Activated T-cell treated with anti-CD3 and anti-CD28 coated beads for 4 hours (primary cell): ENCODE measurements at regions not wholly inside any gene's neighbourhood (a gene's known extent, or its start where the extent isn't known, plus 50 kb on each side); places are given as distances from the start of the nearest gene placed in this dataset.

Experiments used
- DNase-seq: peaks from one replicate; pipeline ENCODE4 v3.0.0-alpha.2; 2020

- no peak for DNase-seq
Measured at GRCh38 chr2:18752667-18753422, 163.5 kb upstream of the NT5C1B start.

- DNase-seq = no peak
Measured at GRCh38 chr2:18752022-18752493, 162.7 kb upstream of the NT5C1B start.

- no peak for DNase-seq
Measured at GRCh38 chr2:18750672-18751554, 161.5 kb upstream of the NT5C1B start.

GRCh38 chr2:18749912-18750526, 160.7 kb upstream of the NT5C1B start:
- peak; percentile 5 for DNase-seq

GRCh38 chr2:18745431-18746272, 156.3 kb upstream of the NT5C1B start:
- DNase-seq = no peak

- DNase-seq = no peak
Measured at GRCh38 chr2:18741895-18742732, 152.7 kb upstream of the NT5C1B start.

- no peak for DNase-seq
Measured at GRCh38 chr2:18741191-18741590, 151.8 kb upstream of the NT5C1B start.

GRCh38 chr2:18740474-18740881, 151.1 kb upstream of the NT5C1B start:
- DNase-seq = no peak

- no peak for DNase-seq
Measured at GRCh38 chr2:18731666-18732065, 142.3 kb upstream of the NT5C1B start.

GRCh38 chr2:18724371-18725145, 135.2 kb upstream of the NT5C1B start:
- no peak for DNase-seq

GRCh38 chr2:18723219-18723618, 133.8 kb upstream of the NT5C1B start:
- DNase-seq = no peak

- DNase-seq = no peak
Measured at GRCh38 chr2:18722101-18722500, 132.7 kb upstream of the NT5C1B start.

GRCh38 chr2:18721038-18721922, 131.9 kb upstream of the NT5C1B start:
- DNase-seq = no peak

- no peak for DNase-seq
Measured at GRCh38 chr2:18719978-18720775, 130.8 kb upstream of the NT5C1B start.

GRCh38 chr2:18708203-18708715, 118.9 kb upstream of the NT5C1B start:
- DNase-seq = no peak

GRCh38 chr2:18706001-18706400, 116.6 kb upstream of the NT5C1B start:
- DNase-seq = no peak

- DNase-seq = no peak
Measured at GRCh38 chr2:18704276-18704675, 114.9 kb upstream of the NT5C1B start.

GRCh38 chr2:18703555-18703954, 114.2 kb upstream of the NT5C1B start:
- no peak for DNase-seq

- no peak for DNase-seq
Measured at GRCh38 chr2:18701981-18702380, 112.6 kb upstream of the NT5C1B start.
